HL-60 (cell line): ENCODE measurements at regions not wholly inside any gene's neighbourhood (a gene's known extent, or its start where the extent isn't known, plus 50 kb on each side); places are given as distances from the start of the nearest gene placed in this dataset.

ENCODE experiments used
- DNase-seq, 2 experiments: peaks; one replicate each; pipeline ENCODE4 v3.0.0-alpha.2; 2010 to 2020; ENCODE audit warnings: low read depth in 1 of 2, low spot score in 1 of 2
- H3K27ac ChIP-seq: fragments of 250-450 bp; sonication (Bioruptor Pico); replicated peaks from 2 replicates; pipeline ENCODE4 v1.5.1; 2020; ENCODE audit warnings: mild to moderate bottlenecking, moderate library complexity
- H3K27me3 ChIP-seq: fragments of 250-450 bp; sonication (Bioruptor Pico); 2 replicates; pipeline ENCODE4 v1.5.1; 2021; ENCODE audit warnings: mild to moderate bottlenecking, moderate library complexity; ENCODE audit not compliant: insufficient read depth, poor library complexity, severe bottlenecking
- H3K4me3 ChIP-seq: replicated peaks from 2 replicates; pipeline ENCODE4 v1.5.1; 2011; ENCODE audit warnings: mild to moderate bottlenecking, control low read depth, low read length; ENCODE audit not compliant: insufficient read depth
- GABPA ChIP-seq: IDR thresholded peaks from 2 replicates; pipeline ENCODE4 v1.6.1; 2012; ENCODE audit warnings: low read depth
- POLR2AphosphoS5 ChIP-seq: IDR thresholded peaks from 2 replicates; pipeline ENCODE4 v1.6.1; 2012; ENCODE audit warnings: low read depth
- SPI1 ChIP-seq: IDR thresholded peaks from 2 replicates; pipeline ENCODE4 v1.6.1; 2012; ENCODE audit warnings: low read depth, mild to moderate bottlenecking, borderline replicate concordance
- TF ChIP-seq, protein P1 (sequence below): IDR thresholded peaks from one replicate; pipeline ENCODE4 v1.5.1; 2011; ENCODE audit warnings: low read length, control low read depth, inconsistent platforms; ENCODE audit not compliant: insufficient read depth
- TF ChIP-seq, protein P2 (sequence below): IDR thresholded peaks from 2 replicates; pipeline ENCODE4 v1.6.1; 2012; ENCODE audit warnings: low read depth; ENCODE audit not compliant: insufficient replicate concordance

DNA sequence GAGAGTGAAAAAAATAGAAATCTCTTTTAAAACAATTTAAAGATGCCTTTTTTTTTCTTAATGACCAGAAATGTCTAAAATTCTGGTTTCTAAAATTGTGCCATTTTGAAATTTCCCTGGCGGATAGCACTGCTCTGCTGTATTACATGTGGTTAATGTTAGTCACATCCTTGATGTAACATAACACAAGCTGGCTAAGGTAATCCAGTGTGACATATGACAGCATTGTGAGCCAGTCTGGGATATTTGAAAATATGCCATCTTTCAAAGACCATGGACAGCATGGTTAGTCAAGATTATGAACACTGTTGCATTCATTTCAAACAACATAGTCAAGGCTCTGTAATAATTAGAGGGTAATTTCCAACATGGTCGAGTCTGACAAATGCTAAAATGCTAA, 133.2 kb downstream of the ALX1 start:
- no peak for TF ChIP-seq GABPA
- TF ChIP-seq POLR2AphosphoS5, result no peak
- no peak for TF ChIP-seq SPI1
- TF ChIP-seq, protein P1, sequence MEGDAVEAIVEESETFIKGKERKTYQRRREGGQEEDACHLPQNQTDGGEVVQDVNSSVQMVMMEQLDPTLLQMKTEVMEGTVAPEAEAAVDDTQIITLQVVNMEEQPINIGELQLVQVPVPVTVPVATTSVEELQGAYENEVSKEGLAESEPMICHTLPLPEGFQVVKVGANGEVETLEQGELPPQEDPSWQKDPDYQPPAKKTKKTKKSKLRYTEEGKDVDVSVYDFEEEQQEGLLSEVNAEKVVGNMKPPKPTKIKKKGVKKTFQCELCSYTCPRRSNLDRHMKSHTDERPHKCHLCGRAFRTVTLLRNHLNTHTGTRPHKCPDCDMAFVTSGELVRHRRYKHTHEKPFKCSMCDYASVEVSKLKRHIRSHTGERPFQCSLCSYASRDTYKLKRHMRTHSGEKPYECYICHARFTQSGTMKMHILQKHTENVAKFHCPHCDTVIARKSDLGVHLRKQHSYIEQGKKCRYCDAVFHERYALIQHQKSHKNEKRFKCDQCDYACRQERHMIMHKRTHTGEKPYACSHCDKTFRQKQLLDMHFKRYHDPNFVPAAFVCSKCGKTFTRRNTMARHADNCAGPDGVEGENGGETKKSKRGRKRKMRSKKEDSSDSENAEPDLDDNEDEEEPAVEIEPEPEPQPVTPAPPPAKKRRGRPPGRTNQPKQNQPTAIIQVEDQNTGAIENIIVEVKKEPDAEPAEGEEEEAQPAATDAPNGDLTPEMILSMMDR, result no peak
- TF ChIP-seq, protein P2, sequence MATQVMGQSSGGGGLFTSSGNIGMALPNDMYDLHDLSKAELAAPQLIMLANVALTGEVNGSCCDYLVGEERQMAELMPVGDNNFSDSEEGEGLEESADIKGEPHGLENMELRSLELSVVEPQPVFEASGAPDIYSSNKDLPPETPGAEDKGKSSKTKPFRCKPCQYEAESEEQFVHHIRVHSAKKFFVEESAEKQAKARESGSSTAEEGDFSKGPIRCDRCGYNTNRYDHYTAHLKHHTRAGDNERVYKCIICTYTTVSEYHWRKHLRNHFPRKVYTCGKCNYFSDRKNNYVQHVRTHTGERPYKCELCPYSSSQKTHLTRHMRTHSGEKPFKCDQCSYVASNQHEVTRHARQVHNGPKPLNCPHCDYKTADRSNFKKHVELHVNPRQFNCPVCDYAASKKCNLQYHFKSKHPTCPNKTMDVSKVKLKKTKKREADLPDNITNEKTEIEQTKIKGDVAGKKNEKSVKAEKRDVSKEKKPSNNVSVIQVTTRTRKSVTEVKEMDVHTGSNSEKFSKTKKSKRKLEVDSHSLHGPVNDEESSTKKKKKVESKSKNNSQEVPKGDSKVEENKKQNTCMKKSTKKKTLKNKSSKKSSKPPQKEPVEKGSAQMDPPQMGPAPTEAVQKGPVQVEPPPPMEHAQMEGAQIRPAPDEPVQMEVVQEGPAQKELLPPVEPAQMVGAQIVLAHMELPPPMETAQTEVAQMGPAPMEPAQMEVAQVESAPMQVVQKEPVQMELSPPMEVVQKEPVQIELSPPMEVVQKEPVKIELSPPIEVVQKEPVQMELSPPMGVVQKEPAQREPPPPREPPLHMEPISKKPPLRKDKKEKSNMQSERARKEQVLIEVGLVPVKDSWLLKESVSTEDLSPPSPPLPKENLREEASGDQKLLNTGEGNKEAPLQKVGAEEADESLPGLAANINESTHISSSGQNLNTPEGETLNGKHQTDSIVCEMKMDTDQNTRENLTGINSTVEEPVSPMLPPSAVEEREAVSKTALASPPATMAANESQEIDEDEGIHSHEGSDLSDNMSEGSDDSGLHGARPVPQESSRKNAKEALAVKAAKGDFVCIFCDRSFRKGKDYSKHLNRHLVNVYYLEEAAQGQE, result no peak
- DNase-seq, result no peak
- no peak overlapping the region for H3K27ac ChIP-seq

DNA sequence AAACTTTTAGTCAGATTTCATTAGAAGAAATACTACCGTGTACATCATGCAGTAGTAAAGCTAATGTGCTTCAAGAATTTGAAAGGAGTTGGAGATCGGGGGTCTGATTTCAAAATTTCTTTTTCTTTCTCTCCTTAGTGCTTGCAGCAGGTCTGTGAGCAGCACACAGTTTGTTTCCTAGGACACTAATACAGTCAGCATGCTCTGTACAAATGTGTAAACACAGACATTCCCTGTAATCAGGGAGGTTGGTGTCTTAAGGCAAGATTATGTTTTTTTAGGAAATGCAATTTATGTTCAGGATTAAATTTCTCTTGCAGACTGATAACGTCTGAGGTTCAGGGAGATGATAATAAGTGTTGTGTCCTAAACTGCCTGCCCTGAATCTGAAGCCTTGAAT, 142.7 kb downstream of the ALX1 start:
- no peak for TF ChIP-seq SPI1
- TF ChIP-seq, protein P2, result no peak
- no peak for TF ChIP-seq POLR2AphosphoS5
- TF ChIP-seq, protein P1, result no peak
- TF ChIP-seq GABPA, result no peak
- Histone ChIP-seq H3K4me3 (no peak overlapping the region), H3K27me3 (no peaks in the 10 kb centered on the region), H3K27ac (no peak overlapping the region)
- DNase-seq, result no peak

More for the DNA sequence above, 133.2 kb downstream of the ALX1 start:
- Histone ChIP-seq H3K4me3 (no peak overlapping the region), H3K27me3 (no peaks in the 10 kb centered on the region)

DNA sequence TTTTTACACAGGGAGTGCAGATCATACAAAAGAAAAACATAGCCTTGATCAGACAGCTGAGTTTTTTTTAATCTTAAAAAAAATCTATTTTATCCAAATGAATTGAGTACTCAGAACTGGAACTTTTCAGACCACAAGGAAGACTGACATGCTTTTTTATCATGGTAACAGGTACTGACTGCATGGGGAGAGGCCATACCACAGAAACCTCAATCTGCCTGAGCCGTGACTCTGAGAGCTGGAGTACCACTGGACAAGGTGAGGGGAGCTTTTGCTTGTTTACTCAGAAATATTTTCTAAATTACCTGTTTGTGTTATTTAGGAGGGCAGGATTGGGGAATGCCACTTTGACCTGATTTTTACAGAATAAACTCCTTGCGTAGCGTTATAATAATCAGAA, 143.9 kb downstream of the ALX1 start:
- TF ChIP-seq GABPA (no peak), SPI1 (no peak), POLR2AphosphoS5 (no peak)
- TF ChIP-seq, protein P2, result no peak
- Histone ChIP-seq H3K4me3 (no peak overlapping the region), H3K27me3 (no peaks in the 10 kb centered on the region), H3K27ac (no peak overlapping the region)
- DNase-seq, result no peak
